Right atrium auricular region (tissue), 2 donors: ENCODE measurements at regions not wholly inside any gene's neighbourhood (a gene's known extent, or its start where the extent isn't known, plus 50 kb on each side); places are given as distances from the start of the nearest gene placed in this dataset.
"Not testable (repeated sequence)": the region's sequence is repeated elsewhere in the genome, so short reads cannot be mapped to it uniquely, and the experiment has no call there.

Experiments used
- DNase-seq: peaks from one replicate; pipeline ENCODE4 v3.0.0-alpha.2; 2019; ENCODE audit warnings: low spot score
- H3K27ac ChIP-seq, 2 donors: fragments of 200-600 bp; sonication (generic); 1 replicate in 1 of 2; 2 replicates in 1 of 2; pipeline ENCODE4 v1.5.1; 2016 to 2019
- H3K27me3 ChIP-seq, 2 donors: fragments of 200-600 bp; sonication (generic); one replicate each; pipeline versions ENCODE4 v1.5.1 to v1.6.0; 2017 to 2019
- H3K36me3 ChIP-seq: fragments of 200-600 bp; sonication (generic); one replicate; pipeline ENCODE4 v1.5.1; 2016
- H3K4me1 ChIP-seq, 2 donors: fragments of 200-600 bp; sonication (generic); one replicate each; pipeline versions ENCODE4 v1.5.1 to v1.6.0; 2017 to 2019
- H3K4me3 ChIP-seq, 2 donors: fragments of 200-600 bp; sonication (generic); 1 replicate in 1 of 2; 2 replicates in 1 of 2; pipeline ENCODE4 v1.5.1; 2017 to 2019; ENCODE audit warnings: mild to moderate bottlenecking in 1 of 2, moderate library complexity in 1 of 2
- H3K9me3 ChIP-seq, 2 donors: fragments of 200-600 bp; sonication (generic); one replicate each; pipeline ENCODE4 v1.5.1; 2019
- TF ChIP-seq, protein P1 (sequence below), 2 donors: fragments of 200-600 bp; sonication (generic); IDR thresholded peaks; one replicate each; pipeline ENCODE4 v1.5.1; 2019; ENCODE audit warnings: antibody characterized with exemption in 2 of 2

- Histone ChIP-seq H3K27me3 (no peaks in the 10 kb centered on the region), H3K36me3 (no peaks in the 10 kb centered on the region), H3K9me3 (peaks cover 0 to 10% of the 10 kb centered on the region in 2 donors), H3K27ac (no peak overlapping the region), H3K4me1 (no peaks in the 10 kb centered on the region), H3K4me3 (no peak overlapping the region)
- no peak for DNase-seq
- TF ChIP-seq, protein P1, sequence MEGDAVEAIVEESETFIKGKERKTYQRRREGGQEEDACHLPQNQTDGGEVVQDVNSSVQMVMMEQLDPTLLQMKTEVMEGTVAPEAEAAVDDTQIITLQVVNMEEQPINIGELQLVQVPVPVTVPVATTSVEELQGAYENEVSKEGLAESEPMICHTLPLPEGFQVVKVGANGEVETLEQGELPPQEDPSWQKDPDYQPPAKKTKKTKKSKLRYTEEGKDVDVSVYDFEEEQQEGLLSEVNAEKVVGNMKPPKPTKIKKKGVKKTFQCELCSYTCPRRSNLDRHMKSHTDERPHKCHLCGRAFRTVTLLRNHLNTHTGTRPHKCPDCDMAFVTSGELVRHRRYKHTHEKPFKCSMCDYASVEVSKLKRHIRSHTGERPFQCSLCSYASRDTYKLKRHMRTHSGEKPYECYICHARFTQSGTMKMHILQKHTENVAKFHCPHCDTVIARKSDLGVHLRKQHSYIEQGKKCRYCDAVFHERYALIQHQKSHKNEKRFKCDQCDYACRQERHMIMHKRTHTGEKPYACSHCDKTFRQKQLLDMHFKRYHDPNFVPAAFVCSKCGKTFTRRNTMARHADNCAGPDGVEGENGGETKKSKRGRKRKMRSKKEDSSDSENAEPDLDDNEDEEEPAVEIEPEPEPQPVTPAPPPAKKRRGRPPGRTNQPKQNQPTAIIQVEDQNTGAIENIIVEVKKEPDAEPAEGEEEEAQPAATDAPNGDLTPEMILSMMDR (IDR thresholded peaks at IDR 0.05) = no peak
Observed at GRCh38 chr1:68868606-68869005, 371.7 kb upstream of the DEPDC1 start.

- no peak overlapping the region for H3K27ac ChIP-seq
- no peaks in the 10 kb centered on the region for H3K27me3 ChIP-seq
- H3K9me3 ChIP-seq = peaks cover 0 to 2% of the 10 kb centered on the region in 2 donors
- TF ChIP-seq, protein P1 (IDR thresholded peaks at IDR 0.05) = no peak
- no peak for DNase-seq
- no peaks in the 10 kb centered on the region for H3K36me3 ChIP-seq
- H3K4me1 ChIP-seq = no peaks in the 10 kb centered on the region
- H3K4me3 ChIP-seq = no peak overlapping the region
Observed at GRCh38 chr1:68873144-68873543, 376.3 kb upstream of the DEPDC1 start.

GRCh38 chr1:68881330-68882194 is 384.7 kb upstream of the DEPDC1 start:
- not testable (repeated sequence) for H3K4me1 ChIP-seq, H3K27ac ChIP-seq, H3K9me3 ChIP-seq, DNase-seq, H3K27me3 ChIP-seq, H3K4me3 ChIP-seq, H3K36me3 ChIP-seq

DNA sequence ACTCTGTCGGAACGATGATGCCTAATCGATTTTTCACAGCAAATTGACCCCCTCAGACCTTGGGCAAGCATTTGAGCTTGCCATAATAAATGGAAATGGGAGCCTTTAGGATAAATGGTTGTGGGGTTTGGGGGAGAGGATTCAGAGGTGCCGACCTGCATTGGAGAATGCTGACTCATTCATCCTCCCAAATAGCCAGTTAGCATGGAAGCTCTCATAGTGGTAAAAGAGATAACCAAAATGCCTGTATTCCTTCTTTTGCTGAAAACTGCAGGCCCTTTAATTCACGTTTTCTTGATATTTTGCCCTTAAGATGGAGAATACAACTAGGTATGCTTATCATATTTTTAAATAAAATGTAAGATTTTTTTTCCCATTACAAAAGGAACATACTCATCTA is 392.6 kb upstream of the DEPDC1 start:
- no peaks in the 10 kb centered on the region for H3K4me1 ChIP-seq

DNA sequence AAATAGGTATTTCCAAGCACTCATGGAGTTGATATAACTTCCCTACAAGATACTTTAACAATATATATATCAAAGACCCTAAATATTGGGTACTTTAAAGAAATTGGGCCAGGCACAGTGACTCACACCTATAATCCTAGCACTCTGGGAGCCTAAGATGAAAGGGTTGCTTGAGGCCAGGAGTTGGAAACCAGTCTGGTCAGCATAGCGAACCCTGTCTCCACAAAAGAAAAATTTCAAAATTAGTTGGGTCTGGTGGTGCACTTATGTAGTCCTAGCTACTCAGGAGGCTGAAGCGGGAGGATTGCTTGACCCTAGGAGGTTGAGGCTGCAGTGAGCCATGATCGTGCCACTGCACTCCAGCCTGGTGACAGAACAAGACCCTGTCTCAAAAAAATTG is 393.9 kb upstream of the DEPDC1 start:
- Histone ChIP-seq H3K4me1 (no peaks in the 10 kb centered on the region), H3K9me3 (no peaks in the 10 kb centered on the region), H3K4me3 (no peak overlapping the region), H3K36me3 (no peaks in the 10 kb centered on the region), H3K27ac (no peak overlapping the region), H3K27me3 (no peaks in the 10 kb centered on the region)
- TF ChIP-seq, protein P1 (IDR thresholded peaks at IDR 0.05) = no peak
- DNase-seq = no peak

More for the DNA sequence above, 392.6 kb upstream of the DEPDC1 start:
- H3K4me3 ChIP-seq = no peak overlapping the region
- H3K27me3 ChIP-seq = no peaks in the 10 kb centered on the region
- H3K27ac ChIP-seq = no peak overlapping the region
- DNase-seq = no peak
- TF ChIP-seq, protein P1 (IDR thresholded peaks at IDR 0.05) = no peak
- H3K9me3 ChIP-seq = no peaks in the 10 kb centered on the region
- H3K36me3 ChIP-seq = no peaks in the 10 kb centered on the region

GRCh38 chr1:68904477-68904876 is 407.6 kb upstream of the DEPDC1 start:
- DNase-seq = no peak
- Histone ChIP-seq H3K9me3 (peaks cover 0 to 5% of the 10 kb centered on the region in 2 donors), H3K27me3 (no peaks in the 10 kb centered on the region), H3K4me3 (no peak overlapping the region), H3K4me1 (no peaks in the 10 kb centered on the region), H3K27ac (no peak overlapping the region), H3K36me3 (no peaks in the 10 kb centered on the region)
- TF ChIP-seq, protein P1 (IDR thresholded peaks at IDR 0.05) = no peak
